Lower lobe of right lung (tissue), 2 donors: ENCODE measurements at regions not wholly inside any gene's neighbourhood (a gene's known extent, or its start where the extent isn't known, plus 50 kb on each side); places are given as distances from the start of the nearest gene placed in this dataset.

ENCODE experiments used
- ATAC-seq, 2 donors: fragments of 200-7000 bp; cut with Tn5 transposase; one replicate each; pipeline ENCODE4 v1.9.1; 2020 to 2022; ENCODE audit warnings: mild to moderate bottlenecking in 2 of 2, moderate library complexity in 2 of 2
- DNase-seq: peaks from one replicate; pipeline ENCODE4 v3.0.0-alpha.2; 2020
- H3K27ac ChIP-seq: fragments of 200-600 bp; one replicate; pipeline ENCODE4 v1.8.0; 2022
- H3K27me3 ChIP-seq: fragments of 200-600 bp; one replicate; pipeline ENCODE4 v1.8.0; 2022; ENCODE audit warnings: low read depth
- H3K36me3 ChIP-seq: fragments of 200-600 bp; one replicate; pipeline ENCODE4 v1.8.0; 2022; ENCODE audit warnings: mild to moderate bottlenecking
- H3K4me1 ChIP-seq: fragments of 200-600 bp; one replicate; pipeline ENCODE4 v1.8.0; 2022
- H3K4me3 ChIP-seq: fragments of 200-600 bp; one replicate; pipeline ENCODE4 v1.8.0; 2022; ENCODE audit warnings: mild to moderate bottlenecking
- H3K9me3 ChIP-seq: fragments of 200-600 bp; one replicate; pipeline ENCODE4 v1.8.0; 2022
- intact Hi-C: fragments of 100-400 bp; cut with DNase I; formaldehyde crosslinking; loops from one replicate; pipeline ENCODE4 v1.11.0; 2022
- TF ChIP-seq, protein P1 (sequence below): fragments of 200-600 bp; IDR thresholded peaks from one replicate; pipeline ENCODE4 v1.8.0; 2022; ENCODE audit warnings: antibody characterized with exemption, mild to moderate bottlenecking
- donor health status: DM: no; HTN: yes; CAD: no; lungs with severe emphysema.

DNA sequence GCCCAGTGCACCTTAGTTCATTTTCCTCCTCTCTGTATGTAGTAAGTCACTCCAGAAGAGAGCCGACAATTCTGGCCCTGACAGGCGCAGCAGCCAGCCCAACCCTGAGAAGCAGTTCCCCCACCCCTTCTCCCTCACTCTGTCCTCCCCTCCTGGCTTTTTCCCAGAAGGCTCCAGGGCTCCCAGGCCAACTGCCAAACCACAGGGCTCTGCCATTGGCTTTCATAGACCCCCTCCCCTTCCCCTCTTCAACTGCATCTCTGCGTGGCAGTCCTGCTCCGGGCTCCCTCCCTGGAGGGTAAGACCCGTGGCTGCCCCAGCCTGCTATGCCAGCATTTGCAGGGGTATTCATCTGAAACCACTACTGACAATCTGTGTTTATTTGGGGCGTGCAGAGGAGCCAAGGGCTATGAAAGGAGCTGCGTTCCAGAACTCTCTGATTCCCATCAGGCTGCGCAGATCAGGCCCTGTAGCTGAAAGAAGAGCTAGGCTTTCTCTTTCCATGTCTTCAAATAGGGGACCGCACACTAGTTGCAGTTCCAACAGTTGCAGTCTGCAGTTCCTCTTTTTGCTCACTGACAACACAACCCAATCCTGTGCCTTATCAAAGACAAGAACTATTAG lies 388.6 kb upstream of the TNP1 start:
- Histone ChIP-seq H3K4me3 (no peak overlapping the region), H3K9me3 (no peaks in the 10 kb centered on the region), H3K36me3 (no peaks in the 10 kb centered on the region), H3K27me3 (no peaks in the 10 kb centered on the region), H3K4me1 (peaks cover 19% of the 10 kb centered on the region), H3K27ac (peak overlapping the region; percentile 63)
- ATAC-seq (peak; percentile 71 to 79), DNase-seq (peak; percentile 59)
- intact Hi-C loops, result no loop called here
- TF ChIP-seq, protein P1, sequence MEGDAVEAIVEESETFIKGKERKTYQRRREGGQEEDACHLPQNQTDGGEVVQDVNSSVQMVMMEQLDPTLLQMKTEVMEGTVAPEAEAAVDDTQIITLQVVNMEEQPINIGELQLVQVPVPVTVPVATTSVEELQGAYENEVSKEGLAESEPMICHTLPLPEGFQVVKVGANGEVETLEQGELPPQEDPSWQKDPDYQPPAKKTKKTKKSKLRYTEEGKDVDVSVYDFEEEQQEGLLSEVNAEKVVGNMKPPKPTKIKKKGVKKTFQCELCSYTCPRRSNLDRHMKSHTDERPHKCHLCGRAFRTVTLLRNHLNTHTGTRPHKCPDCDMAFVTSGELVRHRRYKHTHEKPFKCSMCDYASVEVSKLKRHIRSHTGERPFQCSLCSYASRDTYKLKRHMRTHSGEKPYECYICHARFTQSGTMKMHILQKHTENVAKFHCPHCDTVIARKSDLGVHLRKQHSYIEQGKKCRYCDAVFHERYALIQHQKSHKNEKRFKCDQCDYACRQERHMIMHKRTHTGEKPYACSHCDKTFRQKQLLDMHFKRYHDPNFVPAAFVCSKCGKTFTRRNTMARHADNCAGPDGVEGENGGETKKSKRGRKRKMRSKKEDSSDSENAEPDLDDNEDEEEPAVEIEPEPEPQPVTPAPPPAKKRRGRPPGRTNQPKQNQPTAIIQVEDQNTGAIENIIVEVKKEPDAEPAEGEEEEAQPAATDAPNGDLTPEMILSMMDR, result no peak

- Histone ChIP-seq H3K4me1 (peaks cover 19% of the 10 kb centered on the region), H3K27ac (peak overlapping the region; percentile 63), H3K27me3 (no peaks in the 10 kb centered on the region), H3K36me3 (no peaks in the 10 kb centered on the region), H3K9me3 (no peaks in the 10 kb centered on the region), H3K4me3 (no peak overlapping the region)
- ATAC-seq, result no peak
- DNase-seq, result no peak
- TF ChIP-seq, protein P1, result no peak
- intact Hi-C loops, result no loop called here
Observed at GRCh38 chr2:217247476-217247875, 387.6 kb upstream of the TNP1 start.

GRCh38 chr2:217246108-217246507 lies 386.2 kb upstream of the TNP1 start:
- Histone ChIP-seq H3K36me3 (no peaks in the 10 kb centered on the region), H3K4me3 (no peak overlapping the region), H3K4me1 (peaks cover 19% of the 10 kb centered on the region), H3K27ac (no peak overlapping the region), H3K9me3 (no peaks in the 10 kb centered on the region), H3K27me3 (no peaks in the 10 kb centered on the region)
- DNase-seq (no peak), ATAC-seq (no peak)
- TF ChIP-seq, protein P1, result no peak
- intact Hi-C loops, result no loop called here

- H3K27ac ChIP-seq, result no peak overlapping the region
- H3K4me1 ChIP-seq, result peaks cover 19% of the 10 kb centered on the region
- no peaks in the 10 kb centered on the region for H3K27me3 ChIP-seq
- no peaks in the 10 kb centered on the region for H3K36me3 ChIP-seq
- TF ChIP-seq, protein P1, result no peak
- no peaks in the 10 kb centered on the region for H3K9me3 ChIP-seq
- no peak overlapping the region for H3K4me3 ChIP-seq
- no peak for DNase-seq
- no peak for ATAC-seq
- intact Hi-C loops, result no loop called here
Observed at GRCh38 chr2:217244815-217245214, 385.0 kb upstream of the TNP1 start.

GRCh38 chr2:217242947-217243346 lies 383.1 kb upstream of the TNP1 start:
- Histone ChIP-seq H3K27ac (no peak overlapping the region), H3K9me3 (no peaks in the 10 kb centered on the region), H3K36me3 (no peaks in the 10 kb centered on the region), H3K4me3 (no peak overlapping the region), H3K4me1 (peaks cover 7% of the 10 kb centered on the region), H3K27me3 (no peaks in the 10 kb centered on the region)
- TF ChIP-seq, protein P1, result no peak
- intact Hi-C loops, result no loop called here
- DNase-seq (no peak), ATAC-seq (no peak)
